Esophagus mucosa (tissue), 1 donor: ENCODE measurements at regions not wholly inside any gene's neighbourhood (a gene's known extent, or its start where the extent isn't known, plus 50 kb on each side); places are given as distances from the start of the nearest gene placed in this dataset.
A peak's percentile ranks its signal among the peaks of the same experiment; 100 is the strongest.
"Not testable (repeated sequence)": the region's sequence is repeated elsewhere in the genome, so short reads cannot be mapped to it uniquely, and the experiment has no call there.

Experiments used
- ATAC-seq: fragments of 200-7000 bp; cut with Tn5 transposase; one replicate; pipeline ENCODE4 v1.9.1; 2020
- donor health status: DM: yes; HTN: yes; CAD: no.

DNA sequence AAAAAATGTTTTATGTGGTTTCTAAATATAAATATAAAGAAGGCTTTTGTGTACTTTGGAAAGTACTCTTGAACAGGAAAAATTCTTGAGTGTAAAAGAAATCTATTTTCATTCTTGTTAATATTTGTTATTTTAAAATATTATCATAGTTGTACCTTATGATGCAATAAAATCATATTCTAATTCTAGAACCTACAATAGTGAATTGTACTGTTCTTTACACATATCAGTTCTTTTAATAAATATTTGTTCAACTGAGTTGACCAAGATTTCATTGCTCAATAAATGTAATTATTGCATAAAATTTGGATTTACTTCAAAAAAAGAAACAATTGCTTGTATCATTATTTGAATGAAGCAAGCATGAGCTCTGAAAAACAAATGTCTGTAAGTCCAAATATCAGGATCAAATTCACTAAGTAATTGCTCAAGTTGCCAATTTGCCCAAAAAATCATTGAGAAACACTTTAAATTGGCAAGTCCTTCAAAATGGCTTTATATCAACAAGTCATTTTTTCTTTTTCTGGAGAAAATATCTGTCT lies 191.6 kb upstream of the SLC16A7 start:
- ATAC-seq = no peak

DNA sequence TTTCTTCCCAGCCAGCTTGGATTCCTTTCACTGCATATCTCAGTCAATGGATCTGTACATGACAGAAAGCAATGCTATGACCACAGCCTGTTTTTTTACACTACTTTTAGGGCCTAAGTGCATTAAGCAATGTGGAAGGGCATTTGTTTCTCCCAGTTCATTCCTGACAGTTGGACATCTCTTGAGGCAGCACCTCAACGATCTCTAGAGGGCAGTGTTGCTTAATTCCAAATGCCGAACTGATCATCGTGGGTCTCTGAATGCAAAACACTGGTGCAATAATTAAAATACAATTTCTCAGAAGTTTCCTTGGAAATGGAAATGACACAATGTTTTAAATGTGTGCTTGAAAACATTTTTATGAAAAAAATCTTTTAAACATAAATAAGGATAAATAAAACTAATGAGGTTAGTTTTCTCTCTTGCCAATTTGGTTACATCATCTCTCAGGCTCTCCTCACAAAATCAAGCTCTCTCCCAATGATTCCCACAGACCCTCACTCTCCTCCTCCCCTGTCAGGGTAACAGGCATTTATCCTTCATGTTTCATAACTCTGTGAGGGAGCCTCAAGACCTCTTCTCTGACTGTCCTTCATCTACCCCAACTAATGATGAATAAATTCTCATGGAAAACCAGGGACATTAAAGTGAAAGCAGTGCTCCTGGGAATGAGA lies 192.4 kb upstream of the SLC16A7 start:
- peak; percentile 43 for ATAC-seq

DNA sequence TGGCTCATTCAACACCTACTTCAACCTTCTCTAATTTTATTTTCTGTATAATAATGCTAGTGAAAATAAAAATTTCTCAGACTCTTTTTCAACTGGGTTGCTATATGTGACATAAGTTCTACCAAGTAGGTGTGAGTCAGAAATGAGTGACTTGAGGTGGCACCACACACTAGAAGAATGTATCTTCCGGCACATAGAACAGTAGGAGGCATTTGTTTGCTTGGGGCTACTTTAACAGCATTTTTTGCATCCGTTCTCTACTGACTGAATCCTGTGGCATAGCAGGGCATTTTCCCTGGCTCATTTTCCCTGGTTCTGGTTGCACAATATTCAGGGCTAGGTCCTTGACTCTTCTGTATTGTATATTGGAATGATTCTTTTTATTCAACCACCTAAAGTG lies 194.0 kb upstream of the SLC16A7 start:
- ATAC-seq = no peak

DNA sequence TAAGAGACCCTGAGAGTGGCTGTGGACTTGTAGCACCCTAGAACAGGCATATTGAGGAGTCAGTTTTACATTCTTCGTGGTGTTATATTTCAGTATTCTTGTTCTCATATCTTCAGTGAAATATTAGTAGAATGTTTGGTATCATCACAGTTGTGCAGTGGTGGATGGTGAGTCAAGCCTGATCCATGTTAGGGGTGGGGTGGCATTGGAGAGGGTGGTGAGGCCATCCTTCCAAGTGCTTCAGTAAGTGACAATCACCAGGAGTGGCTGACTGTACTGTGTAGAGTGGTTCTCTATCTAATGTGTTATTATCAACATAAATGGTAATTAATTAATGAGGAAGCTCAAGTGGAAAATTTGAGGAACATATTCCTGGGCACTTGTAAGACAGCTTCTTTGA lies 197.7 kb upstream of the SLC16A7 start:
- ATAC-seq = no peak

DNA sequence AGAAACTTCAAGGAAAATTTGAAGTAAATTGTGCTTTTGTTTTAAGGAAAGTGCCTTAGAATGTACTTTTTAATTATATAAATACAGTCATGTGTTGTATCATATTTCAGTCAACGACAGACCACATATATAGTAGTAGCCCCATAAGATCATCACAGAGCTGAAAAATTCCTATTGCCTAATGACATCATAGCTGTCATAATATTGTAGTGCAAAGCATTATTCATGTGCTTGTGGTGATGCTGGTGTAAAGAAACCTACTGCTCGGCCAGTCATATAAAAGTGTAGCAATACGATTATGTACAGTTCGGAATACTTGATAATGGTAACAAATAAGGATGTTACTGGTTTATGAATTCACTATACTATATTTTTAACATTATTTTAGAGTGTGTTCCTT lies 198.9 kb upstream of the SLC16A7 start:
- no peak for ATAC-seq

DNA sequence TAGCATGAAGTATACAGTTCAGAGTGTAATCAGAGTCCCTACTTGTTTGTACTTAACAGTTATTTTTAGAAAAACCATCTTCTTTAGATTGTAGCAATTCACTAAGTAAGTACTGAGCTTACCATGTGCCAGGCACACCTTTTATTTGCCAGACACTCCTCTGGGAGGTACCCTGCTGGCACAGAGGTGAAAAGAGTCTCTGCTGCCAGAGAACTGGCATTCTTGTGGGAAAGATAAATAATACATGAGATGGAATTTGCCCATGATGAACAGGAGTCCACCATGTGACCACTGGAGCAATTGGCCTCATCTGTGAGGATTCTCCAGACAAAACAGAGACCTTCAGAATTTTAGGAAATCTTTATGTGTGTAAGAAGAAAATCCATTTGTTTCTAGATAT lies 199.3 kb upstream of the SLC16A7 start:
- ATAC-seq = no peak

DNA sequence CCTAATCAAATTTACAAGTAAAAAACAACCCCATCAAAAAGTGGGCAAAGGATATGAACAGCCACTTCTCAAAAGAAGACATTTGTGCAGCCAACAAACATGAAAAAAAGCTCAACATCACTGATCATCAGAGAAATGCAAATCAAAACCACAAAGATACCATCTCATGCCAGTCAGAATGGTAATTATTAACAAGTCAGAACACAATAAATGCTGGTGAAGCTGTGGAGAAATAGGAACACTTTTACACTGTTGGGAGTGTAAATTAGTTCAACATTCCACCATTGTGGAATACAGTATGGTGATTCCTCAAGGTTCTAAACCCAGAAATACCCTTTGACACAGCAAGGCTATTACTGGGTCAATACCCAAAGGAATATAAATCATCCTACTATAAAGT lies 200.5 kb upstream of the SLC16A7 start:
- ATAC-seq = not testable (repeated sequence)

DNA sequence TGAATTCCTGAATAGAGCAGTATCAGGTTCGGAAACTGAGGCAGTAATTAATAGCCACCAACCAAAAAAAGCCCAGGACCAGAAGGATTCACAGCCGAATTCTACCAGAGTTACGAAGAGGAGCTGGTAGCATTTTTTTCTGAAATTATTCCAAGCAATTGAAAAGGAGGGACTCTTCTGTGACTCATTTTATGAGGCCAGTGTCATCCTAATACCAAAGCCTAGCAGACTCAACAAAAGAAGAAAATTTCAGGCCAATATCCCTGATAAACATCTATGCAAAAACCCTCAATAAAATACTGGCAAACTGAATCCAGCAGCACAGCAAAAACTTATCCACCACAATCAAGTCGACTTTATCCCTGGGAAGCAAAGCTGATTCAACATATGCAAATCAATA lies 202.3 kb upstream of the SLC16A7 start:
- no peak for ATAC-seq

DNA sequence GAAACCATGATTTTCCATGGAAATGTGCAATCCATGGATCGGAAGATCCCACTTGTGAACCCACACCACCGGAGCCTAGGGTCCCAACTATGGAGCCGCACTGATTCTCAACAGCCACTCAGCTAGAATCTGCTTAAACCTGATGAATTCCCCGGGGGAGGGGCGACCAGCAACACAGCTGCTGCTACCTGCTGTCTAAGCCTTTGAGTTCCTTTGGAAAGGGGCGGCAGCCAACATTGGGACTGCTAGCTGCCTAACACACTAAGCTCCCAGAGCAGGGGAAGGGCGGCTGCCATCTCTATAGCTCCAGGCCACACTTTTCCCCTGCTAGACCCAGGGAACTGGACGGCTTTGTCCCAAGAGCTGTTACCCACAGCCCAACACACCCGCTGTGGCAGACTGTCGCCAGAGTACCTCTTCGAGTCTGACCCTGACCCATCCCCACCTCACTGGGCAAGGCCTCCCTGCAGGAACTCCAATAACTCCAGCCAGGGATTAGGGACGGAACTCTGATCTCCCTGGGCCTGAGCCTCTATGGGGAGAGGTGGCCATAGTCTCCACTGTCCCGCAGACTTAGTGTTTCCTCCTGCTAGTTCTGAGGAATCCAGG lies 205.8 kb upstream of the SLC16A7 start:
- ATAC-seq = no peak

DNA sequence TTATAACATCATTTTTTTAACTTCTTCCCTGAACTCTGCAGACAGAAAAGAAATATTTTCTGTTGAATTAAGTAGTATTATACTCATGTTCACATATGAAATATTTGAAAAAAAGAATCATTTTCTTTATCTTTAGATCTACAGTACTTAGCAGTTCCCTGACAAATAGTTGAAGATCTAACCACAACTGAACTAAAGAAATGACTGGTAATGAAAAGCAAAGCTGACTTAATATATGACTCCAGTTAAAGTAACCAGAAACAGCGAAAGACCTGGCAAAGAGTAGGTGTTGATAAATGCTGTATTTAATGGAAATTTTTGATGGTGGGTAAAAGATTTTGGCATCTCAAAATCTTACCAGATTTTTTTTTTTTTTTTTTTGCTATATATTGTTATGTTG lies 207.1 kb upstream of the SLC16A7 start:
- ATAC-seq = no peak

DNA sequence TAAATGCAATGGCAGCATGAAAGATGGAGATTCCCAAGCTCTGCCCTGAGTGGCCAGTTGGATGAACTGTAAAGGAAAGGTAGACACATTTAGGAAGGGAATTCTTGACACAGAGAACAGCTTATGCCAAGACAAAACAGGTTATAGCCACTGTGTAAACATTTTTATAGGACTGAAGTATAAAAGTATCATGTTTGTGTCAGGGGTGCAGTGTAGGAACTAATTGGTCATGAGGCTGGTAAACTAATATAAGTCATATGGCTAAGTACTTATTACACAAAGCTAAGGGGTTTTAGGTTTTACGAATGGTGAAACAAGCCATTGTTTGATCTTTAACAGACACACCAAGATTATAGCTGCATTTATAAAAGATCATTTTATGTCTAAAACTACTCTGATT lies 207.7 kb upstream of the SLC16A7 start:
- no peak for ATAC-seq

DNA sequence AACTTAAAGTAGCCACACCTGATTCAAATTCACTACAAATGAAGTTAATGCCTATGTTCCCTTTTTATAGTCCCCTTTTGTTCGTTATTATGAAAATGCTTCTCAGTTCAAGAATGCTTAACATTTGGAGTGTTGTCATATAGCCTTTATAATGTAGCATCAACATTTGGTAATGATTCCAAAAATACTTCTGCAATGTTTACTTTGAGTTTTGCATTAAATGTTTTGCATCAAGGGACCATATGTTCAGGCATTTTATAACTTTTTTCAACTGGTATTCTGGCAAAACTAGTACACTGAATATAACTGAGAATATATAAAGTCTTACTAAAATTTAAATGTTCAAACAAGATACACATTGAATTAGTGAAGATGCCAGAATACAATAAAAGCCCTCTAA lies 209.6 kb upstream of the SLC16A7 start:
- ATAC-seq = no peak

DNA sequence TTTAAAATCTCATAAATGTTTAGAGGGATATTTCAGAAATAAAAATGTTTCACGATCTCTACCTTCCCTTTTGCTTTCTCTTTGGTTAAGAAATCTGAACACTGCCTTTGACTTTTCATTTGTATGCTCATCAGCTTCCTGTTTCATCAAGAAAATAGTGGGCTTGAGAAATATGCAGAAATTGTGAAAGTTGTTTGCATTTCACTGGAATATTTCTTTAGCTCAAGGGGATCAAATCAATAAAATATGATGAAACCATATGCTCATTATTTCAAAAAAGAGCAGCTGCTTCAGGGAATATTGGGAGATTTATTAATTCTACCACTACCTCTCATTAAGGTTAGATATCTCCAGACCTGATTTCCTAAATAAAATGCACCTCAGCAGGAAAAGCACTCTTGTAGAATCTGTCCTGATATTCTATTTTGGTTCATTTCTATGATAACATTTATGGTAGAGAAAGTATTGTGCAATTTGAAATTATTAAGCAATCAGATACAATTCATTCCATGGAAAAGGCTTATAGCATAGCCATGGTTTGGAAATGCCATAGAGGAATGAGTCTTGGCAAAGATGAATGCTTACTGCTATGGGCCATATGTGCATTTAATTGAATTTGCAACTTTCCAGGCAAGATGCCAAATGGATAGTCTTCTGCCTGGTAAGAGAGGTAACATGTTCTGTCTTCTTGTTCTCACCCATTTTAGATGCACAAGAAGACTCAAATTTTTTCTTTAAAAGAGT lies 212.6 kb upstream of the SLC16A7 start:
- no peak for ATAC-seq

DNA sequence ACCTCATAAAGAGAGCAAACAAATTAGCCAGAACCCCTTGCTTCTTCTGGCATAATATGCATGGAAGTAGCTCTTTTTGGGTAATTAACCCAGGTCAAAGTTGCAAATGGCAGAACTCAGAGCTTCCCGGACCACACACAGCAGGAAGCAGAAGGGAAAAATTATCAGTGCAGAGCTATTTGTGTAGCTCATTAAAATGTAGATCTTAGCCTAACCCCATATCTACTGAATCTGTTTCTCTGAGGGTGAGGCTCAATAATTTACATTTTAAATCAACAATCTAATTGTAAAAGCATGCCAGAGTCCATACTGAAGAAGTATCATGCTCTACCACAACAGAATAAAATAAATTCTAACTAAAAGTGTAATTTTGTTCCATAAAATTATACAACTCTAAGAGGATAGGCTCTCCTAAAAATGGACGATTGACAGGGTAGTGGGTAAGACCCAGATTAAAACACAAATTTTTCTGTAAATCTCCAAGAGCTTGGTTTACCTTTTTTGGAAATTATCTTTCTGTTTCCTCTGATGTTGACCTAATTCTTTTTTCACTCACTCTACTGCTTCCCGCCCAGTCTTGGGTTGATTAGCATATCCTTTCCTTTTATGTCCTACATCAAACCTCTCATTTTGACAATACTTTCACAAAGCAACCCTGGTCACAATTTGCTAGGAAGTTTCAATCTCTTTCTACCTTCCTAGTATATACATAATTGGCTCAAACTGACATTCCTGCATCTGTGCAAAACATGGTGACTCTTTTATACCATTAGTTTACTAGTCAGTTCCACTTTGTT lies 213.3 kb upstream of the SLC16A7 start:
- no peak for ATAC-seq

DNA sequence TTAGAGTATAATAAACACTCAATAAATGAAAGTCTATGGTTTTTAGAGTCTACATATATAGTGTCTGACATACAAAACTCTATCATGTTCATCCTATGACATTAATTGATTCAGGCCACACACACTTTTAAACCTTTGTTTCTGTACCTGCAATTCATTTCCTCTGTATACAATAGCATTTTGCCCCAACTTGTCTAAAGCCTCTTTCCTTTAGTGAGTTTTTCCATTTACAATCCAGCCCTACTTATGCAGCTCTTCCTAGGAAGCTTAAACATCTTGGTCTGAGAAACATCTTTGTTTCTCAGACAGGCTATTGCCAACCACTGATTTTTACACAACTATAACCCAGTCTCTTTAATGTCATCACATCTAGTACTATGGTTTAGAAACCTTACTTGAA lies 214.7 kb upstream of the SLC16A7 start:
- no peak for ATAC-seq

DNA sequence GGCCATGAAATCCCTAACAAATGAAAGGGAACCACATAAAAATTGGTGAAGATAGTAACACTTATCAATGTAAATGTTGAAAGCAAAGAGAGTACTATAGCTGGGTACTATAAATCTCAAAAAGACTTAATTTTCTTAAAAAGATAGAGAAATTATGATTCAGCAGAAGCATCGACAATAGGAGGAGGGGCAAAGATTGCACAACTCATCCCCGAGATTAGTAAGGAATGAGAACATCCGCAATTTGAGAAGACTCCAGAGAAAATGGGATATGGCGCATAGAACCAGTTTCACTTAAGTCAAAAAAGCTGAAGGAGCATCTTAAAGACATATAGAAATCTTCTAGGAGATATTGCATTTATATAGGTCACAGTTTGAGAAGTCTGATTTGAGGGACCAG lies 220.2 kb upstream of the SLC16A7 start:
- no peak for ATAC-seq

DNA sequence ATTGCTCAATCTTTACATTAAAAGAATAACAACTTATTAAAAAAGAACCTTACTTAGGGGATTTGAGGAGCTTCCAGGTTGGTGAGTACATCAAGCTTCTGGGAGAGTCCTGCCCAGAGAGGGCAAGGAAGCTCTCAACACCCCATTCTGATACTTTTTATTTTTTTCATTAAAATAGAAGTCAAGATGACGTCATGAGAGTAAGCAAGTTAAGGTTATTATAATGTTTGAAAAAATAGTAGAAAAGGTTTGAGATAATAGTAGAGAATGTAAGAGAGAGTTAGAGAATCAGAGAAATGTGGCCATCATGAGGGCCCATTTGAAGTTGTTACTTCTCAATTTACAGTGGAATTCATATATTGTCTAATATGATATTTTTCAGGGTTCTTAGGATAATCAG lies 221.0 kb upstream of the SLC16A7 start:
- no peak for ATAC-seq

DNA sequence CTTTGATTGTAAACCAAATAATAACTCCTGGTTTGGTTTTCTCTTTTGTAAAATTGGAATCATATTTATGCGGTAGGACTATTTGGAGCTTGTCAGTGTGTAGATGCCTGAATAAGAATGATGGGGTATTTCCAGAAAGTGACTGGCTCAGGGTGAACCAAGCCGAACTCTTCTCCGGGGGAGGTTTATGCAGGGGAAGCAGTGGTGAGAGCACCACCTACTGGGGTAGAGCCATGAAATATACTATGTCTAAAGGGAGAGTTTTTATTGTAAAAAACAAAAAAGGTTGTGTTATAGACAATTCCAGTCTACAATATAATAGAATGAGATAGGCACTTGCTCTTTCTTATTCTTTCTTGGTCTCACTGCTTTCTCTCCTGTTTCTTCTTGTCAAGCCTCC lies 222.9 kb upstream of the SLC16A7 start:
- no peak for ATAC-seq

DNA sequence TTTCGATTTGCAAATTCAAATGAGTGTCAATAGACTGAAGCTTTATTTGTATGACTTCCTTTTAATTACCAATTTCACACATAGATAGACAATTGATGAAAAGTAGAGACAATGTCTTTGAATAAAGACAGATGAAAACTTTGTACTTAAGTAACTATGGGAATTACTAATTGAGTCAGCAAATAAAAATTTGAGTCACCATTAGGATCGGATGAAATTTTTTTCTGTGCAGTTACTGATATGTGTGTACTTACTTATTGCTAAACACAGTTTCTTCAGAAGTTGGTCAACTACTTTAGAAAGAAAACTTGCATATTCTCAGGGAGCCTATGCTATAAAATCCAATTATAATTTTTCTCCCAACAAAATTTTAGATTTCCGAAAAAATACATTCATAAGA lies 224.9 kb upstream of the SLC16A7 start:
- no peak for ATAC-seq

DNA sequence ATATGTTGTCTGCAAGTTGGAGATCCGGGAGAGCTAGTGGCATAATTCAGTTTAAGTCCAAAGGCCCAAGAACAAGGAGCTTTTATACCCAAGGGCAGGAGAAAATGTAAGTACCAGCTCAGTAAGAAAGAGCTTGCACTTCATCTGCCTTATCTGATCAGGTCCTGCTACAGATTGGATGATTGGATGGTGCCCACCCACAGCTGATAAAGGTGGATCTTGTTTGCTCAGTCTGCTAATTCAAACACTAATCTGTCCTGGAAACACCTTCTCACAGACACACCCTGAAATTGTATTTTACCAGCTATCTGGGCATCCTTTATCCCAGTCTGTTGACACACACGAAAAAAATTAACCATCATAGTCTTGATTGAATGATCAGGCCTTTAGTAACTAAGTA lies 230.7 kb upstream of the SLC16A7 start:
- no peak for ATAC-seq

DNA sequence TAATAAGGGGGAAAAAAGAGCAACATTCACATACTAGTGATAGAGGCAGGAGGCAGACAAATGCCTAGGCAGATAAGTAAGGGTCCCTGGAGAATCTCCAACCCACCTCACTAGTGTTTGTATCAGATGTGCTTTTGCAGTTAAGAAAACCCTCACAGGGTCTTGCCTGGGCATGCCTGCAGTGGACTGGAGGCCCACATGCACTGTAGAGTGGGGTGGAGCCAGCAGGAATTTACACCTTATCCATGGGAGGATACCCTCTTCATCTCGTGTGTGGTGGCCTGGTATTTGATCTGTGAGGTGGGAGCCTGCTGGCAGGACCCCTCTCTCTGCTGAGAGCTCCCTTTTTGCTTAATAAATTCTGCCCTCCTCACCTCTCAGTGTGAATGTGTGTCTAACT lies 238.0 kb upstream of the SLC16A7 start:
- no peak for ATAC-seq

DNA sequence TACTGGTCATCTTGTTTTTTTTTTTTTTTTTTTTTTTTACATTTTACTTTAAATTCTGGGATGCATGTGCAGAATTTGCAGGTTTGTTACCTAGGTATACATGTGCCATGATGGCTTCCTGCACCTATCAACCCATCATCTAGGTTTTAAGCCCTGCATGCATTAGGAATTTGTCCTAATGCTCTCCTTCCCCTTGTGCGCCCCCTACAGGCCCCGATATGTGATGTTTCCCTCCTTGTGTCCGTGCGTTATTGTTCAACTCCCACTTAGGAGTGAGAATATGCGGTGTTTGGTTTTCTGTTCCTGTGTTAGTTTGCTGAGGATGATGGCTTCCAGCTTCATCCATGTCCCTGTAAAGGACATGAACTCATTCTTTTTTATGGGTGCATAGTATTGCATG lies 249.6 kb upstream of the SLC16A7 start:
- ATAC-seq = not testable (repeated sequence)

DNA sequence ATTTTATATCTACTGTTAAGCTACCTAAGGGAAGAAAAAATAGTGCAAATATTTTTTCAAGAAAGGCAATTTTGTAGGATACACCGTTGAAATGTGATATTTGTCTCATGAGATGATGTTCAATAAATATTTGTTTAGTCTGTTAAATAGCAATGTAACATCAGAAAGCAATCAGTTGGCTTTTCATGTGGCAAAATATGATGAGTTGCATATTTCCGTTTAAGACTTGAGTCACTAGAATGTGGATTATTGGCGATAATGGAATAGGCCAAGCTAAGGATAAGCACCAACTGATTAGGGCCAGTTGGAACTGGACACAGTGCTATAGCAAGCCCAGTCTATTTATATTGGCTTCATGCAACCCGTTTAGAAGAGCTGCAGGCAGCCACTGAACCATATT lies 250.4 kb upstream of the SLC16A7 start:
- no peak for ATAC-seq
